Osteoblast (primary cell): ENCODE measurements at regions not wholly inside any gene's neighbourhood (a gene's known extent, or its start where the extent isn't known, plus 50 kb on each side); places are given as distances from the start of the nearest gene placed in this dataset.

Source experiments
- DNase-seq: peaks from one replicate; pipeline ENCODE4 v3.0.0; 2011; ENCODE audit warnings: low spot score, mixed read lengths; ENCODE audit not compliant: insufficient read length; ENCODE audit errors: missing footprints
- H2AFZ ChIP-seq: 2 replicates; pipeline ENCODE4 v1.6.0; 2011; ENCODE audit warnings: mild to moderate bottlenecking, low read length
- H3K27ac ChIP-seq: 2 replicates; pipeline ENCODE4 v1.5.1; 2011; ENCODE audit warnings: mild to moderate bottlenecking, low read depth, low read length, moderate library complexity
- H3K27me3 ChIP-seq: 2 replicates; pipeline ENCODE4 v1.6.0; 2012; ENCODE audit warnings: mild to moderate bottlenecking, control low read depth, inconsistent platforms, low read length, moderate library complexity; ENCODE audit not compliant: insufficient read depth
- H3K36me3 ChIP-seq: 2 replicates; pipeline ENCODE4 v1.5.1; 2011; ENCODE audit warnings: mild to moderate bottlenecking, low read length, control low read depth, moderate library complexity; ENCODE audit not compliant: insufficient read depth
- H3K4me1 ChIP-seq: 2 replicates; pipeline ENCODE4 v1.5.1; 2011; ENCODE audit warnings: mild to moderate bottlenecking, low read length, control low read depth, moderate library complexity; ENCODE audit not compliant: insufficient read depth
- H3K4me2 ChIP-seq: 2 replicates; pipeline ENCODE4 v1.6.0; 2011; ENCODE audit warnings: mild to moderate bottlenecking, low read length; ENCODE audit not compliant: insufficient read depth
- H3K4me3 ChIP-seq: fragments of 200-600 bp; sonication (generic); 3 replicates; pipeline ENCODE4 v1.5.1; 2012; ENCODE audit warnings: mild to moderate bottlenecking, low read length, inconsistent platforms; ENCODE audit not compliant: insufficient read depth
- H3K79me2 ChIP-seq: 2 replicates; pipeline ENCODE4 v1.6.0; 2012; ENCODE audit warnings: mild to moderate bottlenecking, low read length, control low read depth, inconsistent platforms; ENCODE audit not compliant: insufficient read depth
- H3K9me3 ChIP-seq: 2 replicates; pipeline ENCODE4 v1.5.1; 2011; ENCODE audit warnings: low read depth, low read length, control low read depth
- H4K20me1 ChIP-seq: 2 replicates; pipeline ENCODE4 v1.6.0; 2012; ENCODE audit warnings: mild to moderate bottlenecking, low read length, control low read depth; ENCODE audit not compliant: insufficient read depth
- CTCF ChIP-seq: IDR thresholded peaks from 2 replicates; pipeline ENCODE4 v1.5.1; 2011; ENCODE audit warnings: mild to moderate bottlenecking, low read depth, low read length, moderate library complexity; ENCODE audit errors: extremely low read depth

GRCh38 chr18:70720607-70721006, 431.8 kb downstream of the SOCS6 start:
- no peaks in the 10 kb centered on the region for H3K27me3 ChIP-seq
- H3K79me2 ChIP-seq: no peaks in the 10 kb centered on the region
- H3K4me2 ChIP-seq: no peak overlapping the region
- no peaks in the 10 kb centered on the region for H3K4me1 ChIP-seq
- no peaks in the 10 kb centered on the region for H3K36me3 ChIP-seq
- H3K4me3 ChIP-seq: no peak overlapping the region
- H2AFZ ChIP-seq: no peak overlapping the region
- H3K9me3 ChIP-seq: peaks cover 3% of the 10 kb centered on the region
- no peak overlapping the region for H3K27ac ChIP-seq
- H4K20me1 ChIP-seq: no peaks in the 10 kb centered on the region
- no peak for DNase-seq
- TF ChIP-seq CTCF: no peak

GRCh38 chr18:70709720-70710119, 420.9 kb downstream of the SOCS6 start:
- Histone ChIP-seq H2AFZ (no peak overlapping the region), H3K79me2 (no peaks in the 10 kb centered on the region), H3K4me2 (no peak overlapping the region), H4K20me1 (no peaks in the 10 kb centered on the region), H3K27ac (no peak overlapping the region), H3K9me3 (peaks cover 1% of the 10 kb centered on the region), H3K27me3 (no peaks in the 10 kb centered on the region), H3K4me3 (no peak overlapping the region), H3K4me1 (no peaks in the 10 kb centered on the region), H3K36me3 (no peaks in the 10 kb centered on the region)
- no peak for TF ChIP-seq CTCF
- DNase-seq: no peak

- Histone ChIP-seq H4K20me1 (no peaks in the 10 kb centered on the region), H2AFZ (no peak overlapping the region), H3K4me2 (no peak overlapping the region), H3K36me3 (no peaks in the 10 kb centered on the region), H3K9me3 (peaks cover 2% of the 10 kb centered on the region), H3K79me2 (no peaks in the 10 kb centered on the region), H3K4me1 (no peaks in the 10 kb centered on the region), H3K27me3 (no peaks in the 10 kb centered on the region), H3K27ac (no peak overlapping the region), H3K4me3 (no peak overlapping the region)
- DNase-seq: no peak
- TF ChIP-seq CTCF: no peak
Measured at GRCh38 chr18:70709144-70709543, 420.3 kb downstream of the SOCS6 start.

GRCh38 chr18:70705831-70706416, 417.1 kb downstream of the SOCS6 start:
- no peak for DNase-seq
- peaks cover 2% of the 10 kb centered on the region for H3K9me3 ChIP-seq
- no peaks in the 10 kb centered on the region for H3K4me1 ChIP-seq
- no peak overlapping the region for H2AFZ ChIP-seq
- H3K4me2 ChIP-seq: no peak overlapping the region
- H3K27me3 ChIP-seq: no peaks in the 10 kb centered on the region
- H3K27ac ChIP-seq: no peak overlapping the region
- H4K20me1 ChIP-seq: no peaks in the 10 kb centered on the region
- H3K79me2 ChIP-seq: no peaks in the 10 kb centered on the region
- H3K36me3 ChIP-seq: no peaks in the 10 kb centered on the region
- no peak overlapping the region for H3K4me3 ChIP-seq
- TF ChIP-seq CTCF: no peak
